ENCODE measurements at regions not wholly inside any gene's neighbourhood (a gene's known extent, or its start where the extent isn't known, plus 50 kb on each side); places are given as distances from the start of the nearest gene placed in this dataset.
"Not testable (repeated sequence)": the region's sequence is repeated elsewhere in the genome, so short reads cannot be mapped to it uniquely, and the experiment has no call there.

- not testable (repeated sequence) for TF ChIP-seq POLR2AphosphoS5 (IDR thresholded peaks at IDR 0.05; ENCODE audit: insufficient read depth in 1 of 2, low read depth in 1 of 2)
- TF ChIP-seq, protein P1, sequence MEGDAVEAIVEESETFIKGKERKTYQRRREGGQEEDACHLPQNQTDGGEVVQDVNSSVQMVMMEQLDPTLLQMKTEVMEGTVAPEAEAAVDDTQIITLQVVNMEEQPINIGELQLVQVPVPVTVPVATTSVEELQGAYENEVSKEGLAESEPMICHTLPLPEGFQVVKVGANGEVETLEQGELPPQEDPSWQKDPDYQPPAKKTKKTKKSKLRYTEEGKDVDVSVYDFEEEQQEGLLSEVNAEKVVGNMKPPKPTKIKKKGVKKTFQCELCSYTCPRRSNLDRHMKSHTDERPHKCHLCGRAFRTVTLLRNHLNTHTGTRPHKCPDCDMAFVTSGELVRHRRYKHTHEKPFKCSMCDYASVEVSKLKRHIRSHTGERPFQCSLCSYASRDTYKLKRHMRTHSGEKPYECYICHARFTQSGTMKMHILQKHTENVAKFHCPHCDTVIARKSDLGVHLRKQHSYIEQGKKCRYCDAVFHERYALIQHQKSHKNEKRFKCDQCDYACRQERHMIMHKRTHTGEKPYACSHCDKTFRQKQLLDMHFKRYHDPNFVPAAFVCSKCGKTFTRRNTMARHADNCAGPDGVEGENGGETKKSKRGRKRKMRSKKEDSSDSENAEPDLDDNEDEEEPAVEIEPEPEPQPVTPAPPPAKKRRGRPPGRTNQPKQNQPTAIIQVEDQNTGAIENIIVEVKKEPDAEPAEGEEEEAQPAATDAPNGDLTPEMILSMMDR (IDR thresholded peaks at IDR 0.05) = not testable (repeated sequence)
Measured at GRCh38 chr22:25426530-25427308, 137.8 kb upstream of the GRK3 start.

Measured in vagina (tissue), 2 donors.